ENCODE measurements at regions not wholly inside any gene's neighbourhood (a gene's known extent, or its start where the extent isn't known, plus 50 kb on each side); places are given as distances from the start of the nearest gene placed in this dataset.
A peak's percentile ranks its signal among the peaks of the same experiment; 100 is the strongest.

- Histone ChIP-seq H3K36me3 (ENCODE audit: control insufficient read depth, insufficient read depth, low read length) (no peaks in the 10 kb centered on the region), H3K4me3 (ENCODE audit: low read depth, low read length) (no peak overlapping the region)
- no peak for FAIRE-seq
Measured at GRCh38 chr1:200243042-200243437, 166.8 kb downstream of the ZNF281 start.

GRCh38 chr1:200242110-200243041, 167.5 kb downstream of the ZNF281 start:
- TF ChIP-seq CTCF (IDR thresholded peaks at IDR 0.05; ENCODE audit: insufficient read depth, low read length, severe bottlenecking): no peak
- no peaks in the 10 kb centered on the region for H3K27me3 ChIP-seq (ENCODE audit: control insufficient read depth, insufficient read depth, low read length)
- no peak for DNase-seq (ENCODE audit: low read depth)
- no peaks in the 10 kb centered on the region for H3K36me3 ChIP-seq (ENCODE audit: control insufficient read depth, insufficient read depth, low read length)
- H3K4me3 ChIP-seq (ENCODE audit: low read depth, low read length): no peak overlapping the region
- no peak for FAIRE-seq

More at GRCh38 chr1:200243042-200243437, 166.8 kb downstream of the ZNF281 start:
- TF ChIP-seq CTCF (IDR thresholded peaks at IDR 0.05; ENCODE audit: insufficient read depth, low read length, severe bottlenecking): no peak
- no peak for DNase-seq (ENCODE audit: low read depth)
- no peaks in the 10 kb centered on the region for H3K27me3 ChIP-seq (ENCODE audit: control insufficient read depth, insufficient read depth, low read length)

GRCh38 chr1:200240656-200241055, 169.2 kb downstream of the ZNF281 start:
- no peak for TF ChIP-seq CTCF (IDR thresholded peaks at IDR 0.05; ENCODE audit: insufficient read depth, low read length, severe bottlenecking)
- DNase-seq (ENCODE audit: low read depth): no peak
- no peaks in the 10 kb centered on the region for H3K27me3 ChIP-seq (ENCODE audit: control insufficient read depth, insufficient read depth, low read length)
- no peak for FAIRE-seq
- no peaks in the 10 kb centered on the region for H3K36me3 ChIP-seq (ENCODE audit: control insufficient read depth, insufficient read depth, low read length)
- no peak overlapping the region for H3K4me3 ChIP-seq (ENCODE audit: low read depth, low read length)

GRCh38 chr1:200238311-200238710, 171.5 kb downstream of the ZNF281 start:
- no peaks in the 10 kb centered on the region for H3K36me3 ChIP-seq (ENCODE audit: control insufficient read depth, insufficient read depth, low read length)
- FAIRE-seq: no peak
- no peaks in the 10 kb centered on the region for H3K27me3 ChIP-seq (ENCODE audit: control insufficient read depth, insufficient read depth, low read length)
- H3K4me3 ChIP-seq (ENCODE audit: low read depth, low read length): no peak overlapping the region
- DNase-seq (ENCODE audit: low read depth): no peak
- TF ChIP-seq CTCF (IDR thresholded peaks at IDR 0.05; ENCODE audit: insufficient read depth, low read length, severe bottlenecking): no peak

- H3K4me3 ChIP-seq (ENCODE audit: low read depth, low read length): no peak overlapping the region
- H3K36me3 ChIP-seq (ENCODE audit: control insufficient read depth, insufficient read depth, low read length): no peaks in the 10 kb centered on the region
- H3K27me3 ChIP-seq (ENCODE audit: control insufficient read depth, insufficient read depth, low read length): no peaks in the 10 kb centered on the region
- FAIRE-seq (no peak), DNase-seq (ENCODE audit: low read depth) (peak; percentile 70)
- TF ChIP-seq CTCF (IDR thresholded peaks at IDR 0.05; ENCODE audit: insufficient read depth, low read length, severe bottlenecking): no peak
Measured at GRCh38 chr1:200237066-200237465, 172.8 kb downstream of the ZNF281 start.
